ENCODE measurements at regions not wholly inside any gene's neighbourhood (a gene's known extent, or its start where the extent isn't known, plus 50 kb on each side); places are given as distances from the start of the nearest gene placed in this dataset.

DNA sequence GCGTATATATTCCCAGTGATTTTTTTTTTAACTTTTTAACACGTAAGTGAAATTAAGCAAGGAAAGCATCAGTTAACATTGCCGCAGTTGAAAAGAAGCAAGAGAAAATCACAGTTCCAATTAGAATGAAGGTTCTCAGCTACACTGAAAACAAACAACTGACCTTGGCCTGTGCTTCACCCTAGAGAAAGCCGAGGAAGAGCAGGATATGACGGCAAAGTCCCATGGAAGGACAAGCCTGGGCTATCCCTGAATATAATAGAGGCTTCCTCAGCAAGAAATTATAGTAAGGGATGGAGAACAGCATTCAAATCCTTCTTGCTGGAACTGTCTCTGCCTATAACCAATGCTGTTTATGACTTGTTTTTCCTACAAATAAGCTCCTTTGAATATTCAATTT is 83.0 kb upstream of the INHBA start:
- H3K27ac ChIP-seq: no peak overlapping the region
- TF ChIP-seq, protein P1, sequence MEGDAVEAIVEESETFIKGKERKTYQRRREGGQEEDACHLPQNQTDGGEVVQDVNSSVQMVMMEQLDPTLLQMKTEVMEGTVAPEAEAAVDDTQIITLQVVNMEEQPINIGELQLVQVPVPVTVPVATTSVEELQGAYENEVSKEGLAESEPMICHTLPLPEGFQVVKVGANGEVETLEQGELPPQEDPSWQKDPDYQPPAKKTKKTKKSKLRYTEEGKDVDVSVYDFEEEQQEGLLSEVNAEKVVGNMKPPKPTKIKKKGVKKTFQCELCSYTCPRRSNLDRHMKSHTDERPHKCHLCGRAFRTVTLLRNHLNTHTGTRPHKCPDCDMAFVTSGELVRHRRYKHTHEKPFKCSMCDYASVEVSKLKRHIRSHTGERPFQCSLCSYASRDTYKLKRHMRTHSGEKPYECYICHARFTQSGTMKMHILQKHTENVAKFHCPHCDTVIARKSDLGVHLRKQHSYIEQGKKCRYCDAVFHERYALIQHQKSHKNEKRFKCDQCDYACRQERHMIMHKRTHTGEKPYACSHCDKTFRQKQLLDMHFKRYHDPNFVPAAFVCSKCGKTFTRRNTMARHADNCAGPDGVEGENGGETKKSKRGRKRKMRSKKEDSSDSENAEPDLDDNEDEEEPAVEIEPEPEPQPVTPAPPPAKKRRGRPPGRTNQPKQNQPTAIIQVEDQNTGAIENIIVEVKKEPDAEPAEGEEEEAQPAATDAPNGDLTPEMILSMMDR (conservative IDR thresholded peaks at IDR 0.05): no peak
- no peak for TF ChIP-seq ZFX (IDR thresholded peaks at IDR 0.05)

DNA sequence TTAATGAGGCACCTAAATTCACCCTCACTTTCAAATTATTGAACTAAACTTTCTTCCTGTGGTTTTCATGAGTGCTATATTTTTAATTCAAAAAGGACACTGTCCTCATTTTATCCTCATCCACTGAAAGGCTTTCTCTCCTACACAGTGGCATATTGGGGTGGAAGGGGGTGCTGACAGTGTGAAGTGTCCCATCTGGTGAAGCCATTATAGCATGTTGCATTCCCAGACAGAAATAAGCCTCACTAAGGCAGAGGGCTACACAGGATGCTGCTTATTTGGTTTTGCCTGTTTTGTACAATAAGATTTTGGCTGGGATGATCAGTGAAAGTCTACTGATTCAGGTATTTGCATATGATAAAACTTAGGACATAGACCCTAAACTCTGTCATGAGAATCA is 82.4 kb upstream of the INHBA start:
- no peak for TF ChIP-seq ZFX (IDR thresholded peaks at IDR 0.05)
- TF ChIP-seq, protein P1 (conservative IDR thresholded peaks at IDR 0.05): no peak

GRCh38 chr7:41779918-41780317 is 77.0 kb upstream of the INHBA start:
- TF ChIP-seq, protein P1 (conservative IDR thresholded peaks at IDR 0.05): no peak
- no peak for TF ChIP-seq ZFX (IDR thresholded peaks at IDR 0.05)
- no peak overlapping the region for H3K27ac ChIP-seq

More for the DNA sequence above, 82.4 kb upstream of the INHBA start:
- H3K27ac ChIP-seq: no peak overlapping the region

DNA sequence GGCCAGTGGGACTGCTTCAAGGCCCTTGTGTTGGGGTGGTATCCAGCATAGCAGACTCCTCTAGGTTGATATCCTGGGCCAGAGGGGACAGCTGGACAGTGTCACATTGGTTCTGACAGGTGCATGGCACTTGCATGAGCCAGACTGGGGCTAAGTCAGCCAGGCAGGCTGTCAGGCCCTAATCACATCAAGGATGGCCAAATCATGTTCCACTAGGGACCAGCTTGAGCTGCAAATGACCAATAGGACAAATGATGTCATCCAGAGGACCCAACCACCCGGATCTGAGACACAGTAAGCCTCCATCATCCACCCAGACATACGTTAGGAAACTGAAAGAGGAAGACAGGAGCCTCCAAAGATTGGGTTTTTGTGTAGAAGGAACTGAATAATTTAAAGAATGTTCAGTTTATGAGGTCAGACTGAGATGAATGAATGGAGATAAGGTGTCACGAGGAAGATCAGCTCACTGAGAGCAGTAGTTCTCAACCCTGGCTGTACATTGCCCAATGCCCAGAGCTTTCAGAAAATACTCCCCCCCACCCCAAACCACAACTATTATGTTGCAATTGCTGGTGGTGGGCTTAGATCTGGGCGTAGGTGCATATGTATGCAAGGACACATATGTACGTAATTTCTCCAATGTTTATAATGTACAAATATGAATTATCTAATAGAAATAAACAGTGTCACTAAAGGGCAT is 75.2 kb upstream of the INHBA start:
- no peak for TF ChIP-seq ZFX (IDR thresholded peaks at IDR 0.05)
- TF ChIP-seq, protein P1 (conservative IDR thresholded peaks at IDR 0.05): no peak
- no peak overlapping the region for H3K27ac ChIP-seq

DNA sequence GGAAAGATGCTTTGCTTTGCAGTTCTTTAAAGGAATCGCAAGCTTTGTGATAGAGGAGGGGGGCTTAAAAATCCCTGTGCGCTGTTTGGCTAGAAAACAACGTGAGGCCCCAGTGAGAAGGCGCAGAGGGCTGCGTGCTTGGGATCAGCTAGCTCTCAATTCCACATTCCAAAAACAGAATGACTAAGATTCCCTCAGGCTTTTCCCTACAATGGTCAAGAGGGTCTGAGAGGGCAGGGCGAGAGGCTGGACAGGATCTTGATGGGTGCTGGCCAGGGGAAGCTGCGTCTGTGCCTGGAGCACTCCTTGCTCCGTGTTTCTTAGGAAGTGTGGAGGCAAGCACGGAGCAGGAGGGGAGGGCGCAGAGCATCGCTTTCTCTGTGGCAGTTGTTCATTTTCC is 72.1 kb upstream of the INHBA start:
- TF ChIP-seq ZFX (IDR thresholded peaks at IDR 0.05): no peak
- TF ChIP-seq, protein P1 (conservative IDR thresholded peaks at IDR 0.05): no peak

GRCh38 chr7:41773756-41774155 is 70.9 kb upstream of the INHBA start:
- TF ChIP-seq ZFX (IDR thresholded peaks at IDR 0.05): no peak
- TF ChIP-seq, protein P1 (conservative IDR thresholded peaks at IDR 0.05): no peak
- H3K27ac ChIP-seq: no peak overlapping the region

More for the DNA sequence above, 72.1 kb upstream of the INHBA start:
- no peak overlapping the region for H3K27ac ChIP-seq

DNA sequence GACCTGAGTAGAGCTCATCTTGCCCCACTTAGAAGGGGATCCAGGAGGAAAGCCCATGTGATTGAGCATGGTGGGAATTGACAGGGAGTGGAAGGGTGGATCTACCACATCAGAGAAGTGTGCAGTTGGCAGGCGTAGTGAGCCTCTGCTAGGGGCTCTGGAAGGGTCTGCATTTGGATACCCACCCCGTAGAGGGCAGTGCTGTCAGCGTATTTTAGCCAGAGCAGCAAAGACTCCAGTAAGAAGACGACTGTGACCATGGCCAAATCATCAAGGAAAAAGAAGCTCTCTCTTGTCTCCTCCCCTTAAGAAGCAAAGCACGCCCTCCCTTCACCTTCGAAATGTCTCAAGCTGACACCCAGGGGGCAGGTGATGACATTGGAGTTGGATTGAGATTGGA is 68.8 kb upstream of the INHBA start:
- no peak overlapping the region for H3K27ac ChIP-seq
- TF ChIP-seq ZFX (IDR thresholded peaks at IDR 0.05): no peak
- TF ChIP-seq, protein P1 (conservative IDR thresholded peaks at IDR 0.05): no peak

Measured in C4-2B (cell line).